HEK293 (cell line): ENCODE measurements at regions not wholly inside any gene's neighbourhood (a gene's known extent, or its start where the extent isn't known, plus 50 kb on each side); places are given as distances from the start of the nearest gene placed in this dataset.

Experiments used
- CTCF ChIP-seq: fragments of 450-650 bp; formaldehyde crosslinking; IDR thresholded peaks from 2 replicates; pipeline ENCODE4 v1.5.1; 2016; ENCODE audit warnings: missing biosample characterization, missing genetic modification characterization
- MEIS1 ChIP-seq: sonication (generic); formaldehyde crosslinking; IDR thresholded peaks from 2 replicates; pipeline ENCODE4 v1.8.1; 2022; ENCODE audit warnings: missing genetic modification reagents, mild to moderate bottlenecking, borderline replicate concordance
- ZBTB26 ChIP-seq: fragments of 450-650 bp; formaldehyde crosslinking; optimal IDR thresholded peaks from 2 replicates; pipeline ENCODE3; 2016; ENCODE audit warnings: missing biosample characterization, mild to moderate bottlenecking, missing genetic modification characterization
- ZFP41 ChIP-seq: fragments of 450-650 bp; formaldehyde crosslinking; IDR thresholded peaks from 2 replicates; pipeline ENCODE4 v1.5.1; 2016; ENCODE audit warnings: missing biosample characterization, missing genetic modification characterization, borderline replicate concordance
- ZNF274 ChIP-seq, 2 experiments: fragments of 200-500 bp in 1 of 2; fragments of 450-650 bp in 1 of 2; sonication (Bioruptor generic) in 1 of 2; formaldehyde crosslinking in 1 of 2; IDR thresholded peaks; 2 replicates each; pipeline versions ENCODE4 v1.5.1 to v1.6.1; 2014 to 2016; ENCODE audit warnings: borderline replicate concordance in 1 of 2, inconsistent platforms in 1 of 2, low read length in 1 of 2, missing biosample characterization in 1 of 2, missing genetic modification characterization in 1 of 2
- ZNF292 ChIP-seq: fragments of 450-650 bp; formaldehyde crosslinking; IDR thresholded peaks from 2 replicates; pipeline ENCODE4 v1.5.1; 2016; ENCODE audit warnings: low read depth, missing biosample characterization, missing genetic modification characterization, borderline replicate concordance
- ZNF510 ChIP-seq: fragments of 450-650 bp; formaldehyde crosslinking; IDR thresholded peaks from 2 replicates; pipeline ENCODE4 v1.5.1; 2018; ENCODE audit warnings: mild to moderate bottlenecking, missing genetic modification characterization, missing biosample characterization; ENCODE audit not compliant: insufficient replicate concordance

GRCh38 chr4:20646287-20646686 is 54.0 kb upstream of the PACRGL start:
- TF ChIP-seq ZNF292 (no peak), CTCF (tag by site-specific recombination) (no peak), ZNF510 (tag by site-specific recombination) (no peak), ZBTB26 (tag by site-specific recombination) (no peak), ZNF274 (IDR thresholded peaks at IDR 0.05; ENCODE audit: low read length) (no peak), ZNF274 (tag by site-specific recombination; IDR thresholded peaks at IDR 0.05; ENCODE audit: borderline replicate concordance) (no peak), MEIS1 (CRISPR knock-in tag) (no peak), ZFP41 (tag by site-specific recombination) (no peak)
